HG03135 (cell line): ENCODE measurements at regions not wholly inside any gene's neighbourhood (a gene's known extent, or its start where the extent isn't known, plus 50 kb on each side); places are given as distances from the start of the nearest gene placed in this dataset.
"Not testable (repeated sequence)": the region's sequence is repeated elsewhere in the genome, so short reads cannot be mapped to it uniquely, and the experiment has no call there.

Experiments
- ATAC-seq: cut with Tn5 transposase; IDR thresholded peaks from one replicate; pipeline ENCODE4 v1.9.1; 2021; ENCODE audit warnings: mild to moderate bottlenecking, moderate library complexity; ENCODE audit not compliant: unreplicated experiment

GRCh38 chr6:121856296-121856695 is 420.9 kb downstream of the GJA1 start:
- ATAC-seq, result no peak

- no peak for ATAC-seq
These were observed 422.1 kb downstream of the GJA1 start for GRCh38 chr6:121857551-121857950.

DNA sequence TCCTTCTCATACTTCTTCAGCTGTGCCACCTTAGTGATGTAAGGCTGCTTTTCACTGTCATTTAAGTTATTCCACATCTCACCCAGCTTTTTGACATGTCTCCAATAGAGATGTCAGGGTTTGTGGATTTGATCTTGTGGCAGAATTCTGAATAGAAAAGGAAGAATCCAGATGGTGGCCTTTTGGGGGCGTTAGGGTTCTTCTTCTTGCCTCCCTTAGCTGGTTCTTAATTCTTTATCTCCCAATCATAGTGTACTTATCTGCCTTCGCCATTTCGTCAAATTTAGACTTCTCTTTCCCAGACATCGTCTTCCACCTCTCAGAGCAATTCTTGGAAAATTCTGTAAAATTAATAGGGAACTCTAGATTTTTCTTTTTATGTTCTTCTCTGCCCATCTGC is 422.9 kb downstream of the GJA1 start:
- ATAC-seq, result no peak

DNA sequence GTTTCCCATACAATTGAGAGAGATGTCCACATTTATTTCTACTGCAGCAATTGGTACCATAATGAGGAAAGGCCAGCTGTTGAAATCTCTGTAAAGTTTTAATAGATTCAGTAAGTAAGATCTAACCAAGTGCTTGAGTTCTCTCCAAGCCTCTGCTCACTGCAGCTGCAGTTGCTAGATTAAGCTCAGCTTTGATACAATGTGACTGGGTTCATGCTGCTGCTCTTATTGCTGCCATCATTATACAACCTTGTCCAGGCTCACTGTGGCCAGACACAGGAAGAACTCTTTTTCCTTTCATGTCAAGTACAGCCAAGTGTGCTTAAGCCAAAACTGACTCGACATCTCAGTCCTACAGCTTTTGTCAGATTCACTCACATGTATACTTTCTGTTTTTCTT is 423.5 kb downstream of the GJA1 start:
- no peak for ATAC-seq

DNA sequence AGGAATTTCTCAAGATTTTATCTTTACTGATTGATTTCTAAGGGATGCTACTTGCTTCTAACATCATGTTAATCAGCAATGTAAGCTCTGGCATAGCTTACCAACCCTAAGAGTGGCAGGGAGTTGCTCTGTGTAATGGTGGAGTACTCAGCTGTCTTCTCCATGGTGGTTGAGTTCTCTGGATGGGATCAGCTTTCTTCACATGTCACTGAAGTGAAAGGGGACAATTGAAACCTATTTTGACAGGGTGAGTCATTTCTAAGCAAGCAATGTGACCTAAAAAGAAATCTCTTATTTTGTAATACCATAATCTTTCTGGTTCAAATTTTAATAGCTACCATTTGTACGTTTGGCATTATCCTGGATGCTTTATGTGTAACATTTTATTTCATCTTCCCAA is 430.4 kb downstream of the GJA1 start:
- ATAC-seq, result no peak

GRCh38 chr6:121867095-121867494 is 431.6 kb downstream of the GJA1 start:
- ATAC-seq, result no peak

DNA sequence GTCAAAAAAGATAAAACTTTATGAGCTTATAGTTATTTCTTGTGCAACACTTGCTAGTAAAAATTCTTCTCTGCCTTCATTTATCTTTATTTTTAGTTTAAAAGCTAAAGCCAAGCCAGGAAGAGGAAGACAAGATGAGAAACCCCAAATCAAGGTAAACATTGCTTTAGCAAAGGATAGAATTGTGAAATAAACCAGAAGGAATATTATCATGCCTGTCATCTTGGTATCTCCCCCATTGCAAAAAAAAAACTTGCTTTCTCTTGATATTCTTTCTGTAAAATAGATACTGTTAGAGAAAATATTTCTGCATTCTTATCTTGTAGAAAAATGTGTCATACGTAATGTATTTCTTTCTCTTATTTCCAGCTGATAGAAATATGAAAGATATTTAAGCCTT is 432.8 kb downstream of the GJA1 start:
- ATAC-seq, result no peak

- ATAC-seq, result no peak
These were observed 438.1 kb downstream of the GJA1 start for GRCh38 chr6:121873595-121873994.

DNA sequence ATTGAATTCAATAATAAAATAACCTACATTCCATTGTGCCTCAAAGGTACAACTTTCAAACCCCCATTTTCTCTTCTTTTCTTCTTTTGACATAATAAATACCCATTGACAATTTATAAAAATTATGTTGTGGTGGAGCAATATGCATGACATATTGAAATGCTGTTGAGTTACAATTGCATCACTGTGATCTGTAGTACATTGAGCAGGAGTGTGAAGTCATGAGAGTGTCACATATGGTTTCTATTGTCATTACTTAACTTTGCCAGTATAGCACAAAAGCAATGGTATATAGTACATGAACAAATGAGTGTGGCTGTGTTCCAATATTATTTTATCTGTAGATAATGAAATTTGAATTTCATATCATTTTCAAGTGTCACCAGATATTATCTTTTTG is 441.3 kb downstream of the GJA1 start:
- ATAC-seq, result no peak

DNA sequence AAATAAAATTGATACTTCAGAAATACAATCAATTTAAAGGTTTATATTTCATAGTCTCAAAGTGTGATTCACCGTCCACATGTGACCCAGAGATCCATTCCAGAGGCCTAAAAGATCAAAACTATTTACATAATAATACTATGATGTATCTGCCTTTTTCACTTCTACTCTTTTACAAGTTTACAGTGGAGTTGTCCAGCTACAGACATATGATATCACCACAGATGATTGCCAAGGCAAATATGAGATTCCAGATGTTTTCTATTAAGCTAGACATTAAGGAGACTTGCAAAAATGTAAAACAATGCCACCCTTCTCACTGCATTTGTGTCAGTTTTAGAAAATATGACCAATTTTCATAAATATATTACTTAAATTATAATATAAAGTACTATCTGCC is 443.7 kb downstream of the GJA1 start:
- ATAC-seq, result no peak

DNA sequence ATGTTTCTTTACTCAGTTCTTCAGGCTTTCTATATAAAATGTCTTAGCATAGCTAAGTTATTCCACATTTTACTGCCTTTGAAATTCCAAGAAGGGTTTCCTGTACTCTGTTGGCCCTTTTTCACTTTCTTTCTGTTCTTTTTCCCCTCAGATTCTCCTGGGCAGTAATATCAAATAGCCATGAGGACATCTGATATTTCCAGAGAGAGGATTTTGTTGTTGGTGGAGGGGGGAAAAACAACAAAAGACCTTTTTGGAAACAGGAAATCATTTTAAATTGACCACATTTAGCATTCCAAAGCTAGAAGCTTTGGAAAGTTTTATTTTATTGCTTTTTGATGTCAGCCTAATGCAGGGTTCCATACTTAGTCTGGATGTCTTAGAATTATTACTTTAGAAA is 445.4 kb downstream of the GJA1 start:
- no peak for ATAC-seq

- ATAC-seq, result no peak
These were observed 446.7 kb downstream of the GJA1 start for GRCh38 chr6:121881974-121882667.

DNA sequence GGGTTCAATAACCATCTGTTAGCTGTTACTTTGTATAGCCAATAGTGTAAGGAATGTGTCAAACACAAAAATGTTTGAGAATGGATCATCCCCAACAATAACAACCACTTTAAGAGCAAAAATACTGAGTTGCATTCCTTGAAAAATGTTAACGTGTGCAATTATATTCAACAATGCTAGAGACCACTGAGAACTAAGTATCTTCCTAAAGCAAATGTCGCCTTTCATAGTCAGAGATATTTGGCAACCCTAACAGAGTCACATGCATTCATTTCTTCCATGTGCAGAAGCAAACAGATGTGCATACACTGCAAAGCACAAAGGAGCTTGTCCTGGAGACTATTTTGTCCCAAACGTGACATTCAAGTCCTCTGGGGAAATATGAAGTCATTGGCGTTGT is 448.6 kb downstream of the GJA1 start:
- ATAC-seq, result no peak

- no peak for ATAC-seq
These were observed 449.2 kb downstream of the GJA1 start for GRCh38 chr6:121884620-121885019.

DNA sequence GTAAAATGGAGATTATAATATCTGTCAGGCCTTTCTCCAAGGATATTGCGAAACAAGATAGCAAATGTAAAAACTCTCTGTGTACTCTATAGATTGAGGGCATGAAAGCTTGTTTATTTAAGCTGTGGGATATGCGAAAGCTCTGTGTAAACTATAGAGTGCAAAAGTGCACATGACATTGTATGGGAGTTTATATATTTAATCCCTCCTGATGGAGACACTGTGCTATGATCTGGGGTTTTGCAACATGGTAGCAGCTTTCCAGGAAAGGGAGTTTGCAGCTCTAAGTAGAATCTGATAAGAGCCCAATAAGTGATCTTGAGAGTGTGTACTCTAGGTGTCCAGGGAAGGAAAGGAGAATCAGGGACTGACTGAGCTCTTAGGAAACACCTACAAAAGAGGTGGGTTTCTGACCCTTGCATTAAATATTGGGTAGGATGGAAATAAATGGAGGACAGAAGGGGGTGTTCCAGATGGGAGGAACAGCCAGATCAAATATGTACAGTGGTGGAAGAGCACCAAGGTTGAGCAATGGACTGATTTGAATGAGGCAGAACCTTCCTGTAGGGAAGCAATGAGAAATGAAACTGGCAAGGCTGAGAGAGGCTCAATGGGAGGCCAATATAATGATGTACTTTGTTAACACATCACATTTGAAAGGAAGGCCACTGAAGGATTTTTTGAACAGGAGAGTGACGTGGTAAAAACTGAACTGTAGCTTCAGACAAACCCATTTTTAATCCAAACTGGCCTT is 450.1 kb downstream of the GJA1 start:
- no peak for ATAC-seq

- ATAC-seq, result no peak
These were observed 450.9 kb downstream of the GJA1 start for GRCh38 chr6:121886223-121886830.

GRCh38 chr6:121887724-121888123 is 452.3 kb downstream of the GJA1 start:
- ATAC-seq, result no peak

DNA sequence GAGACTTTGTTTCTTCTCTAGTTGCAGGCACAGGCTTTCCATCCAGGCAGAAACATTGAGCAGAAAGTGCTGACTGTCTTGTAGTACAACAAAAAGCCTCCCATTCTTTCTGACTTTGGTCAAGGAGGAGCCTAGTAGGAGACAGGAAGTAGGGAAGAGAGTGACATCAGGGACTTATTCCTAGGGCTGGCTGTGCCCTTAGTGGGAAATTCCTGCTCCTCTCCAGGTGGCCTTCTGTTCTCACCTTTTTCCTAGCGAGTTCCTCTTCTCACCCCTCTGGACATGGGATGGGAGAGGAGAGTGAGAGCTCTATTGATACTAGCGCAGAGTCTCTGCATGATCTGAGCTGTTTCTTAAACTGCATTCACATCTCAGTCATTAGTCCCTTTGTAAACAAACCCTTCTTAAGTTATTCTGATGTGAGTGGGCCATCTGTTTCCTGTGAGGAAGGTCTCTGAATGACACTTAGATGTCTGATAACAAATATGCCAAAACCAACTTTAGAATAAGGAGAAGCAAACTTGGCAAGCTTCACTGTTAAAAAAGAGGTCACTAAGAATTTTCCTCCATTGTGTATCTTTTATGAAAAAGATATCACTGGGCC is 455.0 kb downstream of the GJA1 start:
- ATAC-seq, result no peak

- ATAC-seq, result not testable (repeated sequence)
These were observed 460.3 kb downstream of the GJA1 start for GRCh38 chr6:121895731-121896130.

DNA sequence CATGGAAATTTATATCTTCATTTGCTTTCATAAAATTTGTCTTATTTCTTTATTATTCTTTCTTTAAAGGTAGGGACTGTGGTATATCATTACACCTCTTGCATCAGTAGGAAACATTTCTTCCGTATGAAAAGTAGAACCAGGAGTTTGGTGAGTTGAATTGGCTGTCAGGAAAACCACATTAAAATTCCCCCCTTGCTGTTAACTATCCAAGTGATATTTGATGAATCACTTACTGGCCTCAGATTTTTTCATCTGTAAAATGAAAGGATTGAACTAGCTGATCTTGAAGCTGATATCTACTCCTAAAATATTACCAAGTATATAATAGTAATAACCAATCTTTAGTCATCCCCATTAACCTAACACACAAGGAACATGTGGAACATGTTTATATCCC is 460.9 kb downstream of the GJA1 start:
- no peak for ATAC-seq

- no peak for ATAC-seq
These were observed 461.3 kb downstream of the GJA1 start for GRCh38 chr6:121896771-121897170.

DNA sequence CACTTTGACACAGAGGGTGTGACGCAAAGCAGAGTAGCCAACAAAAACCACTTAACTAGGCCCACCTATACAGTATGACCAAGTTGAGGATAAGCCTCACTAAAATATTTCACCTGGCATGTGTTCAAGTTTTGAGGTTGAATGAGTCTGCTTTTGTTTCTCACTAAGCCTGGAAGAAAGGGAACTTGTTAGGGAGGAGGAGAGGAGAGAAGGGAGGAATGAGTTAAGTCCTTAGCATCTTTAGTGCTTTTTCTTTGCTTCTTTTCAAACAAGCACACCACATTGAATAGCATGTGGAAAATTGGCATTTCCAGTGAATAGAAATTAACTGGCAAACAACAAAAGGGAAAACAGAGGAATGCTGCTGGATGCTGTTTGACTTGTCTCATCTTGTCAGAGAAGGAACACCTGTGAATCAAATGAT is 461.9 kb downstream of the GJA1 start:
- no peak for ATAC-seq
